DMS153 (cell line): ENCODE measurements at regions not wholly inside any gene's neighbourhood (a gene's known extent, or its start where the extent isn't known, plus 50 kb on each side); places are given as distances from the start of the nearest gene placed in this dataset.

ENCODE experiments used
- DNase-seq: peaks from one replicate; lab custom pipeline; 2025; lab: John Stamatoyannopoulos, UW

- no peak for DNase-seq
Observed at GRCh38 chr3:21801631-21802030, 50.6 kb upstream of the ZNF385D start.

- DNase-seq = no peak
Observed at GRCh38 chr3:21803604-21804003, 52.6 kb upstream of the ZNF385D start.

DNA sequence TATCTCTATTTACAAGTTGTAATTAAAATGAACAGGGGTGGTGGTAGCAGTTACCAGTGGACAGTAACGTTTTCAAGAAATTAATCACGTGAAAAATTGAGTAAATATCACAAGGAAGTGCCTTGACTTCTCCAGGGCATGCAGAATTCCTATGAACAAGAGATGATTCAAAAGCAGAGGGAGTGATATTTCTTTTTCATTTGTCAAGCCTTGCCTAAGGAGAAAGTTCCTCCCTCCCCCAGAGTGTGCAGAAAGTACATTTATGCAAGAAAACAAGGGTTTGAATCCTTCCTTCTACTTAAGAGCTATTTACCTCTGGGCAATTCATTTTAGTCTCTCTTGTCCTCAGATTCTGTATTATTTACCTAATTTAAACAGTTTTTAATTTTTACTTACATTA, 53.3 kb upstream of the ZNF385D start:
- DNase-seq = no peak

DNA sequence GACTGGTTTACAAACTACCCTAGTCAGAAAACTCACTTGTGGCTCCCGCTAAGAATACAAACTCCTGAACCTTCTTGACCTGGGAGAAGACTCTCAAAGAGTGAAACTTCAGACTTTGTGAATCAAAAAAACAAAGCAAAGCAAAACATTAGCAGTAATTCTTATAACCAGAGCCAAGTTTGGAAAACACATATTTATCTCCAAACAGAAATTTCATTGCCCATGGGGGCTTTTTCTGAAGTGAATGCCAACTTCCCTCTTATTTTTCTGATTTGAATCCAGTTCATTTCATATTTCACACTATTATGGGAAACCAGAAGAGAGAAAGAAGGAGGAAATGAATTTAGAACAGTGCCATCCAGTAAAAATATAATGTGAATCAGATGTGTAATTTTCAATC, 55.7 kb upstream of the ZNF385D start:
- DNase-seq = no peak

DNA sequence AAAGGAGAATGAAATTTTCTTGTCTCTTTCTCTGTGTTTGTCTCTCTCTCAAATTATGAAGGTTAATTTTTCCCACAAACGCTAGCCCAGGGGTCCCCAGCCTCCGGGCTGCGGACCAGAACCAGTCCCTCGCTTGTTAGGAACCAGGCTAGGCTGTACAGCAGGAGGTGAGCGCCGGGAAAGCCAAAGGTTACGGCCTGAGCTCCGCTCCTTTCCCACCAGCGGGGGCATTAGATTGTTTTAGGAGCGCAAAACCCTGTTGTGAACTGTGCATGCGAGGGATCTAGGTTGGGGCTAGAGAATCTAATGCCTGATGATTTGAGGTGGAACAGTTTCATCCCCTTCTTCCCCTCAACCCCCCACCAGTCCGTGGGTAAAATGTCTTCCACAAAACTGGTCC, 74.7 kb upstream of the ZNF385D start:
- DNase-seq = no peak

- DNase-seq = no peak
Observed at GRCh38 chr3:21826416-21826815, 75.4 kb upstream of the ZNF385D start.

DNA sequence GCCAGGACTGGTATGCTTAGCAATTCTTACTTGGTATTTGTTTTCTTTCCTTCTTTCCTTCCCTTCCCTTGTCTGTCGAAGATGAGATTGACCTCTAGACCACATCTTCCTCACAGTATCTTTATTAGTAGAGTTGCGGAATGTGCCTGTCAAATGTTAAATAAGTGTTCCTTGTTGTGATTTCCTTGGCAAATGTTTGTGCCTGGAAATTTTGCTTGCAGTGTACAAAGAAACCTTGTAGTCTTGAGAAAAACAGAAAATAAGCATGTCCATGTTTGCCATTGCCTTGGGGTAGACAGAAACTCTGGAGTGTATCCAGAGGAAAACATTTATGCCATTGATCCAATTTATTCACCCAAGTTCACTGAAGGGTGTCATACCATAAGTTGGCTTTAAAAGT, 79.5 kb upstream of the ZNF385D start:
- DNase-seq = no peak

GRCh38 chr3:21835264-21835663, 84.3 kb upstream of the ZNF385D start:
- no peak for DNase-seq

DNA sequence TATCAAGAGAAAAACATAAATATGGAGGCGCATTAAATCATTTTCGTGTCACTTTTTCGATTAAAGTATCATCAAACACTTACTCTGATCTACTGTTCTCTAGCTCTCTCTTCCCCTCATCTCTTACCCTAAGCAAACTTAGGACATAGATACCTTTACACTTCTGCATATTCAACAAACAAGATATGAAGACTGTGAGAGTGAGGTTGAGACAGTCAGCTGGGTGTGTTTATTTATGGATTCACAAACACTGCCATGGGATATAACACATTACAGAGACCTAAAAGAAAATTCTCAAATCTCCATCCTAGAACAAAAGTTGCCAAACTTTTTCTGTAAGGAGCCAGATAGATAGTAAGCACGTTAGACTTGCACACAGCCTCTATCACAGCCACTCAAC, 85.2 kb upstream of the ZNF385D start:
- no peak for DNase-seq

GRCh38 chr3:21839176-21839575, 88.2 kb upstream of the ZNF385D start:
- DNase-seq = no peak

- no peak for DNase-seq
Observed at GRCh38 chr3:21839592-21839991, 88.6 kb upstream of the ZNF385D start.

DNA sequence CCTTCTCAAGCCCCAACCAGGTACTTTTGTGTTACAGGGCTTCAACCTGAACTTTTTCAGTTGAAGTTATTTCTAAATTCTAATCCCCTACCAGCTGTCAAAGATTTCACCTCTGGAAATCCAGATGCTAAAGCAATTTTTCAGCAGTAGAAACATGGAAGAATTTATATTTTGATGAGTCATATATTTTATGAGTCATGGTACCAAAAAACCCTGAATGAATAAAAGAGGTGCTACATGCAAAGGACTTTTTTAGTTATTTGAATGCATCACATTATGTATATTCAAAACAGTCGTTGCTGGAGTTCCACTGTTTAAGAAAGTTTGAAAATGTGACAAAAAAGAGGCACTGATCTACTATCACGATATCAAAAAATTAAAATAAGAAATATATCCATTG, 96.0 kb upstream of the ZNF385D start:
- DNase-seq = no peak

DNA sequence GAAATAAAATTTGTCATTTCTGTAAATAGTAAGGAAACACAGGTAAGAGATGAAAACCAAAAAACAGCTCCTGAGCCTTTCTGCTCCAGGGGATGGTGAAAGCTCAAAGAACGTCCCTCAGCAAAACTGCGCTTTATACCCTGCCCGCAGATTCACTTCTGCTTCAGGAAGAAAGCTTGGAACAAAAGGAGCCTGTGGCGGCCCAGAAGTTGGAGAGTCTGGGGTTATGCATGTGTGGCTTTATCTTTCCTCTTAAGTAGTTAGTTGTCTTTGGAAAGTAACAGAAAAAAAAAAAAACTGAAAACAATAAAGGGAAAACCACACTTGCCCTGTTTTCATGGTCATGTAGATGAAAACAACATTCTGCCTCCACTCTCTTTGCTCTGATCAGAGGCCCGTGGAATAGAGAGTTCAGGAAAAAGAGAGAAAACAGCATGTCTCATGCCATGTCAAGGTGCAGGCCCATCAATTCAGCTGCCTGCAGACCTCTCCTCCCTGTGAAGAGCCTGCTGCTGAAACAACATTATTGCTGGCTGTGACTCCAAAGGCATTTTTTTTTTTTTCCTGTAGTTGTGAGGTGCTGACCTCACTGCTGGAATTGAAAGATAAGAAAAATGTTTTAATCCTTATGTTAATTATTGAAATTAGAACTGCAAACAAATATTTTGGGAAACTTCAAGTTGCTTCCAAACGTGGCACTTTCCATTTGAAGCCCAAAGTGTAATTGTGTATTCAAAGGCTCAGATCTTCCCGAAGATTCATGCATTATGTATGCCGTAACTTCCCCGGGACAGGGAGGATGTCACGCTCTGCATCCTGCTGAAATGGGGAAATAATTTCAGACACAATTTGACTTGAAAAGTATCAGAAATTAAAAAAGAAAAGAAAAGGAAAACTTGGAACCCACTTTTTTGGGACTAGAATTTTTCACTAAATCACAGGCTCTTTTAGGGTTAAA, 108.4 kb upstream of the ZNF385D start:
- DNase-seq = no peak

DNA sequence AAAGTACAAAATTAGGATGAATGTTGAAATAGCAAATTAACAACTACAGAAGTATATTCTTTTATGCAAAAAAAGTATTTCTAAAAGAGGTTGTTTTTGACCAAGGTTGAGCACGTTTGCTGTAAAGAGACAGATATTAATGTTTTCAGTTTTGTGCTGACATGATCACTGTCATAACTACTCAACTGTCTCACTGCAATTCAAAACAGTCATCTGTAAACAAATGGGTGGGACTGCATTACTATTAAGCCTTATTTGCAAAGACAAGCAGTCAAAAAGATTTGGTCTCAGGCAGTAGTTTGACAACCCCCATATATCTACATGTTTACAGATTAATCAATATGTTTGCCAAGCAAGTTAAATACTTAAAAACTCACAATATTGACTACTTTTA, 109.1 kb upstream of the ZNF385D start:
- DNase-seq = no peak

DNA sequence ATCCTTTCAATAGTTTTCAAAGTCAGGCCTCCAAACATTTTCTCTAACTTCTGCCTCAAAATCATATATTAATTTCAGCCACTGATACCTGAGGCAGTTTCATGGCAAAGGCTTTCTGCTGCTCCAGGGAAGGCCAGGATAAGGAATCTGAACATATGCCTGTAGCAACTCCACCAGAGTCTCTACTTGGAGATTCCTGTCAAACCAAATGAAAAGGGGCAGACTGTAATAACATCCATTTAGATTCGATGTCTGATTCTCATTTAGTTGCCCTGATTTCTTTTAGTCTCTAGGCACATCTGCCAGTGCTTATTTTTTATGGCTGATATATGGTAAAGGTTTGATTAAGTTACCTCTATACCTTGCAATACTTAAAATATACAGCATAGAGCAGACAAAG, 109.6 kb upstream of the ZNF385D start:
- DNase-seq = no peak

DNA sequence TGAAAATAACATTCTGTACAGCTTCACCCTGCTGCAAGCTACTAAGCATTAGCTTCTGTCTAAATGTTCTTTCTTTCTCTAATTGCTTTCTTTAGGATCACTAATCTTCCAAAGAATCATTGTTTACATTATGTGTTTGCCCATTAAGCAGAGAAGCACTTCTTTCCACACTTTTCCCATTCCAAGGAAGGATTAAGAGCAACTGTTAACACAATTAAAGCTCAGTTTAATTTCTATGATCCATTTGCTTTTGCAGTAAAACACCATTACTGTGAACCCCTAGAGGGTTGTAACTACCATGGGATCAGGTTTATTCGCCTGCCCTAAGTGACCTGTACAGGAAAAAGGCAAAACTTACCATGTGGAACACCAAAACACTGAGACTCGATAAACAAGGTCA, 125.8 kb upstream of the ZNF385D start:
- no peak for DNase-seq

DNA sequence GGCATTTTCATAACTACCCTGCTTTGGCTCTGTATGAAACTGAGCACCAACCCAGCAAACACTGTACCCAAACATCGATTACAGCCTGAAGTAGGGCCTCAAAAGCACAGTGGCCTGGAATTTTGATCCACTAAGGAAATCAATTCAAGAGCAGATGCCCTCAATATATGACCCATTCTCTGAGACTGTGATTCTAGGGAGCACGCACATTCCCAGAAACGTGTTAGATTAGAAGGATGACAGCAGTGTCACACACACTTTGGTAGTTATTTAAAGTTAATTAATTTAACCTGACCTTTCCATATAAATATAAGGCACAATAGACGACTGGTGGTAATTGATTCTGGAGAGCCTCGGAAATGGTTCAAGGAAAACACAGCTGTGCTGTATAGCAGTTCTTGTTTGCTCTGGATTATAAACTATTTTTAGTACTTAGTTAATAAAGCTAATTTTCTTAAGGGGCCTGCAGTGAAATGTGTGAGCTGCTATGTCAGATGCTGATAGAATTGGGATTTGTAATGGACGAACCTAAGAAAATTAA, 126.3 kb upstream of the ZNF385D start:
- DNase-seq = peak; percentile 5

- peak; percentile 19 for DNase-seq
Observed at GRCh38 chr3:21879184-21879886, 128.3 kb upstream of the ZNF385D start.

- DNase-seq = no peak
Observed at GRCh38 chr3:21888656-21889055, 137.6 kb upstream of the ZNF385D start.

DNA sequence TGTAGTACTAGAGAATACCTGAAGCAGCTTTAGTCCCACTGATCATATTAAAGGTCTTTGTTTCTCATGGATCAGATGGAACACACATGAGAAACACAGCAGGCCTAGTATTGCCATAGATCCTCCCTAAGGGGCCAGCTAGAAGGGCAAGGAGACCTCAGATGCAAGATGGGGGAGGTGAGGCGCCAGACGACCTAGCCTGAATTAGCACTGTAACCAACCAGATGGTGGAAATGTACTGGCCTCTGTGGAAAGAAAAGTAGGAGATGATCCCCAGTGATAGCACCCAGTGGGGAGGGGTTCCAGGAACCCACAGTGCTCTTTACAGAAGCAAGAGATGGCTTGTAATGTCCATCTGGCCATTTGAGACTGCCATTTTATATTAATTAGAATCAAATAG, 138.2 kb upstream of the ZNF385D start:
- DNase-seq = no peak

DNA sequence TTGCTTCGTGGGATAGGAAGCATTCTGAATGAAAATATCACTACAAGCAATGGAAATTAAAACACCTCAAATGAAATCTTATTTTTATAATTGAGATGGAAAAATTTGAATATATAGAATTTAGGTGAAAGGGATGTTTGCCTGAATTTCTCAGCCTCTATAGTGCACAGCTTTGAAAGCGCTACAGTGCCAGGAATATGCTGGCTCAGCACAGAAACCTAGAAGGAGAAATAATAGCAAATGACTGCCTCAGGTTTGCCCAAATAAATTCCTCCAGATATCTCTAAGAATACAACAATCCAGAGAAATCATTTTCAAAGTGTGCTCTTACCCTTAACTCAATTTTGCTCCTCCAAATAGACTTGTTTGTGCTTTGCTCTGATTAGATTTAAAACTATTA, 141.1 kb upstream of the ZNF385D start:
- no peak for DNase-seq

DNA sequence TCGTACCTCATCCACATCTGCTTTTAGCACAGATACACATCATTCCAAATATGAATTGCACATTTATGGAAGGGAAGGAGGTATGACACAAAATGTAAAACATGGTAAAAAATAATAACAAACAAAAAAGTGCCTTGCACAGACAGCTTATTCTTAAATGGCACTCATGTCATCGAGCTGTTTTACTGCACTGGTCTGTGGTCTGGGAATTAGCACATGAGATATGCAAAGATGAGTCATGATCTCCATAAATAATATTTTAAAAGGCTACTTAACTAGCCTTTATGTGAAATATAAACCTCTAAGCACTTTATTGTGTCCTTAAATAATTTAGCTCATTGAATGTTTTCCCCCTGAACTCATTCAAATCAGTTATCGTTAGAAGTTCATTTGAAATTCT, 142.2 kb upstream of the ZNF385D start:
- DNase-seq = no peak
